GM19438 (cell line): ENCODE measurements at regions not wholly inside any gene's neighbourhood (a gene's known extent, or its start where the extent isn't known, plus 50 kb on each side); places are given as distances from the start of the nearest gene placed in this dataset.
"Not testable (repeated sequence)": the region's sequence is repeated elsewhere in the genome, so short reads cannot be mapped to it uniquely, and the experiment has no call there.

Experiments used
- ATAC-seq: cut with Tn5 transposase; IDR thresholded peaks from one replicate; pipeline ENCODE4 v1.9.1; 2021; ENCODE audit warnings: low read depth; ENCODE audit not compliant: unreplicated experiment

DNA sequence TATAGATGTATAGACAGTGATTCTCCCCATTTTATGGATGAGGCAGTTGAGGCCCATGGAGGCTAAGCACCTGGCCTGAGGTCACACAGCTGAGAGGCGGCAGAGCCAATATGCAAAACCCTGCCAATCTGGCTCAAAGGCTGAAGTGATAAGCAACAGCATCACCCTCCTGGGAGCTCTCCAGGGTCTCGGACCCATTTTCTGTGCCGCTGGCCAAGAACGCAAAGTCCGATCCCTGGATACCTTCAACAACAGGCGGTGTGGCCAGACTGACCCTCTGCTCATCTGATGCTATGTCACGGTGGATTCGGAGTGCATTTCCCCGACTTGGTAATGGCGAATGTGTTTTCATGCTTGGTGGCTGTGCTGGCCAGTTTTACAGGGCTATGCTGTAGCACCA lies 595.0 kb downstream of the TBC1D22A start:
- ATAC-seq: no peak

DNA sequence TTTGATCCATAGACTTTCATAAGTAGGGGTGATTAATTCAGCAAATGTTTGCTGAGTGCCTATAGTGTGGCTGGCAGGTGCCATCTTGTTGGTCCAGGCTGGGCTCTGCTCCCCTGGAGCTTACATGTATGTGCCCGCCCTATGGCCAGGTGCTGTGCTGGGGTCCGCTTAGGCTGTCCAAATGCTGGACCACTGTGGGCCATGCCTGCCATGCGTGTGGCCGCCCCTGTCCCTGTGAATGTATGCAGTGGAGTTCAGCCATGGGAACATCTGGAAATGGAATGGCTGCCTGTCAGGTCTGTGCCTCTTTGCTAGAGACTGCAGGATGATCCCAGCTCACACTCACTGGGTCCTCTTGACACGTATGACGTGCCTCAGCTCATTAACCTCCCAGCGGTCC lies 594.6 kb downstream of the TBC1D22A start:
- no peak for ATAC-seq

DNA sequence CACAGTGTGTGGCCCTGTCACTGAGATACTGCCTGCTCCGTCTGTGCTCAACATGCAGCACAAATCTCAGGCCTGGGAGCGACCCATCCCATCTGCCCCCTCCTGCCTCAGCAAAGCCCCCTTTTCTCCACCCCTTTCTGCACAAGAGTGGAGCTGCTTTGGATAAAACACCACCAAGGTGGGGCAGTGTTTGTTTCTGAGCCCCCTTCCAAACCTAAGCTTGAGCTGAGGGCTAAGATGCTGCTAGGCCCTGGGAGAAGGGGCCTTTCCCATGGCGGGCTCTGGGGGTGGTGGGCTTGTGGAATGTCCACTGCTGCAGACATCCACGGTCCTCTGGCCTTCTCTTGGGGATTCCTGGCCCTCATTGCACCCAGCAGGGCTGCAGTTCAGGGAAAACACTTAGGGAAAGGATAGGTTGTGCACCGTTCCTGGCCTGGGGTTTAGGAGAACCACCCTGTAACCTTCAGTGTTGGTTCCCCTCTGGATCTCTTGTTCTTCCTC lies 594.1 kb downstream of the TBC1D22A start:
- no peak for ATAC-seq

DNA sequence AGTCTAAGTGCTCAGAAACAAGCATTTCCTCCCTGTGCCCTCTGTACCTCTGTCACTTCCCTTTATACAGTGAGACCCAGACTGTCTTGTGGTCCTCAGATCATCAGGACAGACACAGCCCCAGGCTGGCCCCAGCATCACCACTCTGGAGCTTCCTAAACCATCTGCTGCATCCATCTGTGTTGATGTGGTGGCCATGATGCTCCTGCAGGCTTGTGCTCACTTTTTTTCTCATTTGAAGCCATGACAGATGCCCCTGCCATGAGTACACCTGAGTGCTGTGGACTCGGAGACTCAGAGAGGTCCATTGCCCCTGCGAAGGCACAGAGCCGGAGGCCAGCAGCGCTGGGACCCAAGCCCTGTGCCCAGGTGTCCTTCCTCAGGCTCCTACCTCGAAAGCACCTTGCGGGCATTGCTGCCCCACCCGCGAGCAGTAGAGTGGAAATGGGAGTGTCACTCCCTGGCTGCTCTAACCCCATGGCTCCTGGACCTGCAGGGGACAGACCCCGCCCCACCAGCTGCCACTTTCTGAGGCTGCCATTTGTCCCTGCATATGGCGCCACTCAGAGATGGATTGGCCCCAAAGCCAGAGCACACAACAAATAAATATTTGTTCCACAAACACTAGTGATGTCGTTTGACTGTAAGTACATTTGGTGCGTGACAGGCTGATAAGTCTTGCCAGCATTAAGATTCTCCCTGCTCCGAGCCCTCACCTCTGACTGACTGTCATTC lies 593.5 kb downstream of the TBC1D22A start:
- no peak for ATAC-seq

DNA sequence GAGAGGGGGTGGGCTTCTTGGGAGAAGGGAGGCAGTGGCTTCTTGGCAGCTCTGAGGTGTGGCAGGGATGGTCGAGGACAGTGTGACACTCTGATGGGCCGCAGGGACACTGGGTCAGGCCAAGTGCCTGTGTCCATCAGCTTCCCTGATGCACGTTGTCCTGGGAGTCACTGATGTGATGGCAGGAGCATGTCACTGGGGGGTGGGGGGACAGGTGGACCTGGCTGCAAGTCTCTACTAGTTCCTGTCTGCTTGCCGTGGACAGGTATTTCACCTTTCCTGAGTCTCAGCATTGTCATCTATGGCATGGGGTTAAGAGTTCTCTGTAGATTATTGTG lies 592.9 kb downstream of the TBC1D22A start:
- no peak for ATAC-seq

DNA sequence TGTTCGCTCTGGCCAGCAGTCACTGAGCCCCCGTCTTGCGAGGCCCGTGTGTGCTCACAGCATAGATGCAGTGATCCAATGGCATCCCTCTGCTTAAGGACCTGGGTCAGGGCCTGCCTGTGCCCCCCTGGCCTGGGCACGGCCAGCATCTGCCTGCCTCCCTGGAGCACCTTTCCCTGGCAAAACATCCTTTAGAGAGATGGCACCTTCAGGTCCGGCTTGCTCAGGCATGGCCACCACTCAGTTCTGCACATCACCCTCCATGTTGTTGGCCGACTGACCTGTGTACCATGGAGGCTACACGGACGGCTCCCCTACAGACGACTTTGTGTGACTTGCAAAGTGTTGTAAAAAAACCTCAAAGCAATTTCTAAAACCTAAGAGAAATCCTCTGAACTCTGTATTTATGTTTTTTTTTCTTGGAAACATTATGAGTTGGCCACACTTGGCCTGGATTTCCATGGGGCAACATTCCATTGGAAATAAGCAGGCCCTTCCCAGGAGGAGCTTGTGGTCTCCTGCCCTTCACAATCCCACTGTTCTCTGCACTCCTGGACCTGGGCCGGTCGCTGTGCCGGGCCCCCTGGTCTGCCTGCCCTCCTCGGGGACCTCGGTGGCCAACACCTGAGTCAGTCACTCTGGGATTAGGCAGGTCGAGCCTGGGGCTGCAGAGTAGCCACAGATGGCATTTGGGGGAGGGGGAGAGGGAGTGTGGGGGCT lies 592.4 kb downstream of the TBC1D22A start:
- ATAC-seq: no peak

DNA sequence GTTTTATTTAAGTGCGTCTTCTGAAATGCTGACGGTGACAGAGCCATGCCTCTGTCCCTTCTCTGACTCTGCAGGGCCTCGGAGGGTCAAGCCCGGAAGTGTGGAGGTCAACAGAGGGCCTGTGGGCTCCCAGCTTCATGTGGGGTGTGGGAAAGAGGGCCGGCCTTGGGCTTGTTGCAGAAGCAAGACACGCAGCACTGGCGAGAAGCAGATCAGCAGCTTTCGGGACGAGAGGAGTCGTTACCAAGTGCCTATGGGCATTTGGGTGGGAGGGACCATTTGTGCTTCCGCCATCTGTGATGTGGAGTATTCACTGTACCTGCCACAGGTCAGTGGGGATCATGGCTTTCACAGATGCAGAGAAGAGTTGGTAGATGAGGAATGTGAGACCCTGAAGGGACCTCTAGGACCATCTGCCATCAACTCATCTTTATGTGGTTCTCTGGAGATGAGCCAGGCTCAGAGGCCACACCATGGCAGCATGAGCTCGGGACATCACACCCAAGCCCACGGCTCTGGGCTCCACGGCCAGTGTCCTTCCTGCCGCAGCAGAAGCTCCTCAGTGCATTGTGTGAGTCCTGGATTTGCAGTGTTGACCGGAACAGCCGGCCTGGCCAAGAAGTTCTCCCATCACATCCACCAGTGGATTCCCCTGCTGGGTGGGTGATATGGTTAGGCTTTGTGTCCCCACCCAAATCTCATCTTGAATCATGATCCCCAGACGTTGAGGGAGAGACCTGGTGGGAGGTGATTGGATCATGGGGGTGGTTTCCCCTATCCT lies 590.7 kb downstream of the TBC1D22A start:
- ATAC-seq: no peak

DNA sequence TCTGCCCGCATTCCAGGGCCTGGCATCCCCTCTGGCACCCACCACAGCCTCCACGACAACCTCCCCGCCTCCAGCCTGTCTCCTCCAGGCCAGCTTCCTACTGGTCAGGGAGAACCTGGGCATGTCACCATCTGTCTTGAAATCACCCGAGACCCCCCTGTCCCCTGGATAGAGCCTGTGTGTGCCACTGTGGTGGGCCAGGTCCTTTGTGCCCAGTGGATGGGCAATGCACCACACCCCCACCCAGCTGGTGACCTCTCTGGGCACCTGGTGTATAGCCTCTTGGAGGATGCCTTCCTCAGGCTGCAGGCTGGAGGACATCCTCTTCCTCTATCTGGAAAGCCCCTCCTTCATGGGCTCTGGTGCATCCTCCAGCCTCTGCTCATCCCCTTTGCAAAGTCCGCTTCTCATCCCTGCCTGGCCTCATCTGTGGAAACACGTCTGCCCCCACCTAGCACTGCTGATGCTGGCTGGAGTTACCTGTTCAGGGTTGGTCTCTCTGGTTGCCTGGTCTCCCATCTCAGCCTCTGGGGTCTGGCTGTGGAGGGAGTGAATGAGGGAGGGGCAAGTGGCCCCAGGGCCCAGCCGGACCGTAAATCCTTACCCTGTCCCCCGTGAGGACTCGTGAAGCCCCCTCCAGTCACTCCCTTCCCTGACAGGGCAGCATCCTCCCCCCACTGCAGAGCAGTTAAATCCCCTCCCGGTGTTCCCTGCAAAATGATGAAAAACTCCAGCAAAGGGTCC lies 589.6 kb downstream of the TBC1D22A start:
- ATAC-seq: no peak

DNA sequence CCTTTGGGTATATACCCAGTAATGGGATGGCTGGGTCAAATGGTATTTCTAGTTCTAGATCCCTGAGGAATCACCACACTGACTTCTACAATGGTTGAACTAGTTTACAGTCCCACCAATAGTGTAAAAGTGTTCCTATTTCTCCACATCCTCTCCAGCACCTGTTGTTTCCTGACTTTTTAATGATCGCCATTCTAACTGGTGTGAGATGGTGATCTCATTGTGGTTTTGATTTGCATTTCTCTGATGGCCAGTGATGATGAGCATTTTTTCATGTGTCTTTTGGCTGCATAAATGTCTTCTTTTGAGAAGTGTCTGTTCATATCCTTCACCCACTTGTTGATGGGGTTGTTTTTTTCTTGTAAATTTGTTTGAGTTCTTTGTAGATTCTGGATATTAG lies 583.8 kb downstream of the TBC1D22A start:
- not testable (repeated sequence) for ATAC-seq

DNA sequence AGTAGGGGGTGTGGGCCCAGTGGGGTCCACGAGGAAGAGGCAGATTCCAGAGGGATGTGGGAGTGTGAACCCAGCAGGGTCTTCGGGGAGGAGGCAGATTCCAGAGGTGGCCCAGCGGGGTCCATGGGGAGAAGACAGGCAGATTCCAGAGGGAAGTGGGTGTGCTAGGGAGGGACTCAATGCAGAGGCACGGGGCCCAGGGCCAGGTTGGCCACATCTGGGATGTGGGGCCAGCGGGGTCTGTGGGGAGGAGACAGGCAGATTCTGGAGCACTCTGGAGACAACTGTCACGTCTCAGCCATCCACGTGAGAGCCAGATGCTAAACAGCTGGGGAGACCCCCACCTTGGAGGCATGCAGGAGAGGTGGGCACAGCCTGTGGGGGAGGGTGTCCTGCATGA lies 582.6 kb downstream of the TBC1D22A start:
- ATAC-seq: no peak

DNA sequence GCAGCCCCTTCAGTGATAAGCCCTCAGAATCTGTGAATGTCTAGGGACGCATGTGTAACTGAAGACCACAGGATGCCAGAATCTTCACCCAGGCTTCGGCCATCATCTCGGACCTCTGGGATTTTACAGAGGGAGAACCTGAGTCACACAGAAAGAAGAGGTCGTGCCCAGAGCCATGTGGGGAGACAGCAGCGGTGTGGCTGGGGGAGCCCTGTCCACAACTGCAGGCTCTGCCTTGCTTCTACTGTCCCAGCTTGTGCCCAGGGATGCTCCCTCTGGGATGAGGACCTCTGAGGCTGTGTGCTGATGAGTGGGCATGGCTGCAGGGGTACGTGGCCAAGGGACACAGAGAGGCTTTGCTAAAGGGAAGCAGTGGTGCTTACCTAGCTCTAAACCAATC lies 582.0 kb downstream of the TBC1D22A start:
- no peak for ATAC-seq

DNA sequence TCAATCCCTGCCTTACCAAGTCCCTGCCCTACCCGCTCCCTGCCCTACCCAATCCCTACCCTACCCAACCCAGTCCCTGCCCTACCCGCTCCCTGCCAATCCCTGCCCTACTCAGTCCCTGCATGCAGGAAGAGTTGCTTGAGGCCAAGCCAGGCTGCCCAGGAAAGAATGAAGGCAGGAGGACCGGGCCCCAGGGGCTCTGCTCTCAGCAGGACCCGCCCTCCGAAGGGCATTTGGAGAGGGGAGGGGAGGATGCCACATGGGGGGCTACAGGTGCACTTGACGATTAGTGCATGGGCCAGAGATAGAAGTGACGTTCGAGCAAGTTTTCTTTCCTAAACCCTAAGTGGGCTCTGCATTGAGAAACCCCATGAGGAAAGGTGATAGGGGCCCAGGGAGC lies 581.2 kb downstream of the TBC1D22A start:
- ATAC-seq: no peak

DNA sequence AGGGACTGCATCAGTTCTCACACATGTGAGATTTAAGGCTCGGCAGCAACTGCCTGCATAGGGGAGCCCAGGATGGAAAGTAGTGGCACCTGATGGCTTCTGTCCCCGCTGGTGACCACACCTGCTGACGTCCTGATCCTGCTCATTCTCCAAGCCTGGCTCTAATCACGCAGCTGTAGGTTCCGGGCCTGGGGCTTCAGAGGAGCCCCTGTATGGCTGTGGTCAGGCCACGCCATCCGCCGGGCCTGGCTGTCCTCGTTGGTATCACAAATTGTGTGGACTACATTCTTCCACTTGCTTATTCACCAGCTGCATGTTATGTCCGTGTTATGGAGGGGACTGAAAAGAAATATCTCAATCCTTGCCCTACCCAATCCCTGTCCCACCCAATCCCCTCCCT lies 580.0 kb downstream of the TBC1D22A start:
- ATAC-seq: no peak

DNA sequence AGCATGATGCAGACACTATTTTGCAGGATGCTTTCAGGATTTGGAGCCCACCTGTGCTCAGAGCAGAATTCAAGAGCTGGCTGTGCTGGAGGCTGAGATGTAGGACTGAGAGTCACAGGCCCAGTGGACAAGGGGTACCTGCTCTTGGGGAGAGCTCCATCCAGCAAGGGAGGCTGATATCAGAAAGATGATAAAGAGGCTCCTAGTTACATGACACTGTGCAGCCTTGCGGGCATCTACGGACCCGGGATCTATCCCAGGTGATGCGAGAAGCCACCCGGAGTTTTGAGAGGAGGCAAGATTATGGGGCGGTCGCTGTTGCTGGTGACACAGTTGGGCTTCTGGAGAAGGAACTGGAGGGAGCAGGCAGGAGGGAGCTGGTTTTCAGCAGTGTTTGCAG lies 579.0 kb downstream of the TBC1D22A start:
- no peak for ATAC-seq

DNA sequence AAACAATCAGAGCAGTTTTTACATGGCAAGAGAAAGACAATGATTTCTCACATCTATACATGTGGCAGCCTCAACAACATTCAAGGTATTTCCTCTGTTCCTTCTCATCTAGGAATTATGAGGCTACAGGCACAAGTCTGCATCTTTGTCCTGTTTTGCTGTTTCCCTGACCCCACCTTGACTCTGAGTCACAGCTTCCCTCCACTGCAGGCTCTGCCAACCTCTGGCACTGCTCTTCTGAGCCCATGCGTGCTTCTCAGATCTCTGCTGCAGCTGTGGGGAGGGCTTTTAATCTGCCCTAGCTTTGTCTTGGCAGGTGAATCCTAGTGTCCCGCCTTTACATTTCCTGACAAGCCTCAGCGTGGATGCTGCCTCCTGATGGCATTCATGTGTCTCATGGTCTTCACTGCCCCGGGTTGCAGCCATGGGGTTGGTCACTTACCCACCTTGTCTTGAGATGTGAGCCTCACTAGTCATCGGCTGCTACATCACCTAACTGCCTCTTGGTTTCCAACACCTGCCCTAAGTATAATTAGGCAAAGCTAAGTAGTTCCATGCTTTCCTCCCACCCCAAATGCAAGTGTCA lies 578.5 kb downstream of the TBC1D22A start:
- no peak for ATAC-seq

DNA sequence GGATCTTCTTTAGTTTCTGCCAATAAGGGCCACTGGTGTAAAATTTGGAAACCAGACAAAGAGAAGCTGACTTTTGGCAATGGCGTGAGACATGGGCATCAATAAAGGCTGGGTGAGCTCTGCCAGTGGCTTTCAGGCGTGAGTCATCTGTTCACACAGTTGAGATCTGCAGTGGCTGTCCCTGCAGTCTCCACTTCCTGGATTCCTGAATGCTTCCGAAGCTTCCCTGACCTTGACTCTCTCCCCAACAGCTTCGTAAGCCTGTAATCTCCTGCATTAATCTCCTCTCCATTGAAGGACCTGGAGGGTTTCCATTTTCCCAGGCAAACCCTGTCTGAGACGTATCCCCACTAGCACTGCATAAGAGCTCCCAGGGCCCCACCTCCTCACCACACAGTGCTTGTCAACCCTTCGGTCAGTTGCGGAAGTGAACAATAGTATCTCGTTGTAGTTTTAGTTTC lies 574.7 kb downstream of the TBC1D22A start:
- ATAC-seq: no peak

DNA sequence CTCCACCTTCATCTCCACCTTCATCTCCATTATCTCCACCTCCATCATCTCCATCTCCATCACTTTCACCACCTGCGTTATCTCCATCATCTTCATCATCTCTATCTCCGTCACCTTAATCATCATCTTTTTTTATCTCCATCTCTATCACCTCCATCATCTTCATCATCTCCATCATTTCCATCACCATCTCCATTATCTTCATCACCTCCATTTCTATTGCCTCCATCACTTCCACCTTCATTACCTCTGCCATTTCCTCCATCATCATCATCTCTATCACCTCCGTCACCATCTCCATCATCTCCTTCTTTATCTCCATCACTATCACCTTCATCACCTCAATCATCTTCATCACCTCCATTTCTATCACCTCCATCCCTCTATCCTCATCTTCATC lies 573.5 kb downstream of the TBC1D22A start:
- no peak for ATAC-seq

DNA sequence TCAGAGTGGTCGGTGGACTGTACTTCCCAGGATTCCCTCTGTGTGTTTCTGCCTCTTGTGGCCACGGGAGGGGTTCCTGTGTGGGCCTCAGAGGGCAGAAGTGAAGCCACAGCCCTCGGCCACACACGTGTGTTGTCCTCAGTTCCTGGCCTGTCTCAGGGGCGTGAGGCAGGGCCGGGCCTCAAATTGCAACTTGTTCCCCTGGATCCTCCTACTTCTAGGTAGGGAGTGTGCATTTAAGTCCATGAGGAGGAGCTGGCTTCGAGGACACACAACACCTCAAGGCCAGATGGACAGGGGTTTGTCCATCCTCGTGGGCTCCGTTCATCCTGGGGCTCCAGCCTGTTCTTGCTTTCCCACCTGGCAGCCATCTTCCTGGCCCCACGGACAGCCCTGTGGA lies 573.0 kb downstream of the TBC1D22A start:
- no peak for ATAC-seq

DNA sequence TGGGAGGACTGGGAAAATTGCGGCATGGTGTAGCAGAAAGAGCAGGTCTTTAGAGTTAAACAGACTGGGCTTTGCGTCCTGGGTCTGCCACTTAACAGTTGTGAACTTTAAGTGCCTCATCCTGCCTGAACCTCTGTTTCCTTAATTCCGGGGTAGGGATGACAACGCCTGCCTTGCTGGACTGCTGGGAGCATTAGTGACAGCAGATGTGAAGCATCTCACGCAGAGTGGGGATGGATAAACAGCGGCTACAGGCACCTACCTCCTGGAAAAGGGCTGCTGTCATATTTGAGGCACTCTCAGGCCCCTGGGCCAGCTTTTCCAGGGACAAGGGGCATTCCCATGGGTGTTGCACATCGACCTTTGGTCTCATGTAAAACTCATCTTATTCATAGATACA lies 572.2 kb downstream of the TBC1D22A start:
- ATAC-seq: no peak

DNA sequence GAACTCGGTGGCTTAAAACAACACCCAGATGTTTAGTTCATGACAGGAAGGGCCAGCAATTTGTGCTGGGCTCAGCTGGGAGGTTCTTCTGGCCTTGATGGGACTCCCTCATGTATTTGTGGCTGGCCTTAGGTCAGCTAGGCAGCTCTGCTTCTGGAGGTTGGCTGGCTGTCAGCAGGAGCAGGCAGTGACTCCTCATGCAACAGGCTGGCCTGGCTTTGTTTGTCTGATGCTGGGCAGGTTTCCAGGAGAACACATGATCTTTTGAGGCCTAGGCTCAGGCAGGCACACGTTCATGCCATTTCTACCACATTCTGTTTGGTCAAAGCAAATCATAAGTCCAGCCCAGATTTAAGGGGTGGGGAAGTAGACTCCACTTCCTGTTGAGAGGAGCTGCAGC lies 571.2 kb downstream of the TBC1D22A start:
- ATAC-seq: no peak
